GM23248 (cell line): ENCODE measurements at regions not wholly inside any gene's neighbourhood (a gene's known extent, or its start where the extent isn't known, plus 50 kb on each side); places are given as distances from the start of the nearest gene placed in this dataset.

Source experiments
- EZH2 ChIP-seq: fragments of 200-600 bp; sonication (generic); IDR thresholded peaks from 2 replicates; pipeline ENCODE4 v1.6.1; 2018; ENCODE audit warnings: antibody characterized with exemption, mild to moderate bottlenecking; ENCODE audit not compliant: insufficient read depth, poor library complexity, severe bottlenecking
- EZH2phosphoT487 ChIP-seq: fragments of 200-600 bp; sonication (generic); IDR thresholded peaks from 2 replicates; pipeline ENCODE4 v1.6.1; 2018; ENCODE audit warnings: antibody characterized with exemption, moderate library complexity, mild to moderate bottlenecking, low read depth; ENCODE audit not compliant: insufficient read depth

- no peak for TF ChIP-seq EZH2
- TF ChIP-seq EZH2phosphoT487: no peak
Measured at GRCh38 chr7:41576166-41576565, 126.7 kb downstream of the INHBA start.
